ENCODE measurements at regions not wholly inside any gene's neighbourhood (a gene's known extent, or its start where the extent isn't known, plus 50 kb on each side); places are given as distances from the start of the nearest gene placed in this dataset.

DNA sequence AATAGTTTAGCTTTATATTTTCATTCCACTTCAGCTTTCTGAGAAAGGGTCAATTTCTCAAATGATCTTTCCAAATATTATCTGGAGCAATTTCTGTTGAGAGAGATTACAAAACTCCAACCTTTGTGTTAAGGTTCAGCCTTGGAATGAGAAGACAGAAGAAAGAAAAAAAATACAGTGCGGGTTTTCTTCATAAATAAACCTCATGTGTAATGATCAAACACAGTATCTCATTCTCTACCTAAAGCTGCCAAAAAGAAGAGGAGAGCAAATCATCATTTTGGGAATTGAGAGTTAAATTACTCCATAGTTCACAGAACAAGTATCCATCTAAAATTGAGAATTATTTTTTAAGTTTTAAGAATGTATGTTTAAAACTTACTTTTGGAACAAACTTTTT lies 420.5 kb downstream of the KLF5 start:
- TF ChIP-seq, protein P1, sequence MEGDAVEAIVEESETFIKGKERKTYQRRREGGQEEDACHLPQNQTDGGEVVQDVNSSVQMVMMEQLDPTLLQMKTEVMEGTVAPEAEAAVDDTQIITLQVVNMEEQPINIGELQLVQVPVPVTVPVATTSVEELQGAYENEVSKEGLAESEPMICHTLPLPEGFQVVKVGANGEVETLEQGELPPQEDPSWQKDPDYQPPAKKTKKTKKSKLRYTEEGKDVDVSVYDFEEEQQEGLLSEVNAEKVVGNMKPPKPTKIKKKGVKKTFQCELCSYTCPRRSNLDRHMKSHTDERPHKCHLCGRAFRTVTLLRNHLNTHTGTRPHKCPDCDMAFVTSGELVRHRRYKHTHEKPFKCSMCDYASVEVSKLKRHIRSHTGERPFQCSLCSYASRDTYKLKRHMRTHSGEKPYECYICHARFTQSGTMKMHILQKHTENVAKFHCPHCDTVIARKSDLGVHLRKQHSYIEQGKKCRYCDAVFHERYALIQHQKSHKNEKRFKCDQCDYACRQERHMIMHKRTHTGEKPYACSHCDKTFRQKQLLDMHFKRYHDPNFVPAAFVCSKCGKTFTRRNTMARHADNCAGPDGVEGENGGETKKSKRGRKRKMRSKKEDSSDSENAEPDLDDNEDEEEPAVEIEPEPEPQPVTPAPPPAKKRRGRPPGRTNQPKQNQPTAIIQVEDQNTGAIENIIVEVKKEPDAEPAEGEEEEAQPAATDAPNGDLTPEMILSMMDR (IDR thresholded peaks at IDR 0.05; ENCODE audit: insufficient read depth, low read depth, low read length), result no peak
- no peak for TF ChIP-seq EZH2 (IDR thresholded peaks at IDR 0.05; ENCODE audit: insufficient read depth, low read length)
